IPS-NIHi7 (cell line): ENCODE measurements at regions not wholly inside any gene's neighbourhood (a gene's known extent, or its start where the extent isn't known, plus 50 kb on each side); places are given as distances from the start of the nearest gene placed in this dataset.
A peak's percentile ranks its signal among the peaks of the same experiment; 100 is the strongest.
"Not testable (repeated sequence)": the region's sequence is repeated elsewhere in the genome, so short reads cannot be mapped to it uniquely, and the experiment has no call there.

Experiments used
- DNase-seq: peaks from one replicate; pipeline ENCODE4 v3.0.0; 2012; ENCODE audit warnings: mixed read lengths; ENCODE audit errors: extremely low spot score

DNA sequence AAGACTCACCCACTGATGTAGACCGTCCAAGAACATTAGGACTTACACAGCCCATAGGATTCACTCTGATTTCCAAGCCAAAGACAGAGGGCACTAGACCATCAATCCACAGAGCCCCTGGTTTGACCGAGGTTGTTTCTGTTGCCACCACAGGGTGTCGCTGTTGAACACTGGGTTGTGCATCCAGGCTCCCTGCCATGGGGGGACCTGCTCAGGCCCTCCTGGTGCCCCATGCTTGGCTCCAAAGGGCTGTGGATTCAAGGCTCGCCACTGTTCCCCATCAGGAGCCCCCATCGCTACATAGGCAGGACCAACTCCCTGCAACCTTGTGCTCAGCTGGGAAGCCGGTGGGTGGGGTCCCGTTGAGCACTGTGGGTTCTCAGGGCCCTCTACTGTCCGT is 128.0 kb upstream of the ANO1 start:
- DNase-seq, result peak; percentile 92

- no peak for DNase-seq
Observed at GRCh38 chr11:69950621-69951020, 127.5 kb upstream of the ANO1 start.

- no peak for DNase-seq
Observed at GRCh38 chr11:69951821-69952220, 126.3 kb upstream of the ANO1 start.

- DNase-seq, result not testable (repeated sequence)
Observed at GRCh38 chr11:69952229-69952975, 125.7 kb upstream of the ANO1 start.

DNA sequence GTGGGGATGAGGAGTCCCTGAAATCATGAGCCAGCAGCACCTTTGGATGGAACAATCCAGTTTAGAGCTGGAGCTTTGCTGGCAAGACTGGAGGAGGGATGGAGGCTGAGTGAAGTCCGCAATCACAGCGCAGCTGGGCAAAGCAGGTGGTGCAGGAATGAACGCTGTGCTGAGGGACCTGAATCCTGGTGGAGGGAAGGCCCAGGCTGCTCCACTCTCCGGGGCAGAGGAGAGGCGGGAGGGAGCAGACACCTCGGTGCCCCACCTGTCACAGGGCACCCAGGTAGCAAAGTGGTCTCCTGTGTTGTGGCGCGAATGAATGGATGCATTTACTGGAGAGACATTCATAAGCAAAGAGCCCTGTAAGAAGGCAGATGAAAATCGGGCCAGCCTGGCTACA is 124.8 kb upstream of the ANO1 start:
- no peak for DNase-seq

DNA sequence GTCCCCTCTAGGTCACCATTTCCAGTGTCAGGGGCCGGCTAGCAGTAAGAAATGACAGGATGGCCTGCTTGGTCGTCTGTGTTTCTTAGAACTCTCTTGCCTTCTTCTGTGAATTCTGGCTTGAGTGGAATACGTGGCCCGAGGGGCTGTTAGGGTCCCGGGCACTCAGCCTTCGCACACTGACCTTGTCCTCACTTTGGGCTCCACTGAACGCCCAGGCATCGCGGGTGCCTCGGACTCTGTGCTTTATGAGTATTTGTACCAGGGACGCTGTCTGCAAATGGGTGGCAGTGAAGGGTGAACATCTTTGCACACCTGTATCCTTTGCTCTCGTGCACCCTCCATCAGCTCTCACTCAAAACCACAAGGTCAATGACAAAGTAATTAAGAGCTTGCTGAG is 123.4 kb upstream of the ANO1 start:
- no peak for DNase-seq

- DNase-seq, result no peak
Observed at GRCh38 chr11:69956669-69957190, 121.4 kb upstream of the ANO1 start.

GRCh38 chr11:69957849-69958248 is 120.3 kb upstream of the ANO1 start:
- no peak for DNase-seq

DNA sequence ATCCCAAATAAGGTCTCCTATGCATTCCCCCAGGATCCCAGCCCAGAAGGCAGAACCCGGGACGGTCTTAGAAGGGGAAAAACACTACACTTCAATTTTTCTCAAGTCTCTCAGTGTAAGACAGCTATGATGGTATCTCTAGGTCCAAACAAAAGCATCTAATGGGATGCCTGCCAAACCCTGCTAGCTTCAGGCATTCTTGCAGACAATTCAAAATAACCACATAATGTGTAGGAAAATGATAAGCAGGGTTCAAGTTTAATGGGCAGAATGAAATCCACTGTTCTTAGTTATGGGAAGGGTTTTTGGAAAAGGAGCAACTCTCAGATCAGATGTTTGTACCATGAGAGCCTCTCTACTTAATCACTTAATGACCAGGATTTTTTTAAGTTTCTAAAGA is 119.8 kb upstream of the ANO1 start:
- DNase-seq, result no peak

GRCh38 chr11:69959461-69959860 is 118.7 kb upstream of the ANO1 start:
- DNase-seq, result no peak

DNA sequence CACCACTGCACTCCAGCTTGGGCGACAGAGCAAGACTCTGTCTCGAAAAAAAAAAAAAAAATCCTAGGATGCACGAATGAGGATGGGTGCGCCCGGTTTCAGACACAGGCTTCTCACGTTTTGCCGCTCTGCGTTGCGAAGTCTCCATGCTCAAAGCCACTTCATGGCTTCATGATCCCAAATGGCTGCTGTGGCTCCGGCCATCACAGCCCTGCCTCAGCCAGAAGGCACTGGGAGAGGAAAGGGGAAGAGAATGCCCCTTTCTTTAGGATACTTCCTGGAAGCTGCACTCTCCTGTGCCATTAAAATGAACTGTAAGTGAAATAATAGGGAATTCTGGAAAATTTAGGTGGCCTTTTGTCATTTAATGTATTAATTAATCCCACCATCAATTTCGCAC is 116.4 kb upstream of the ANO1 start:
- DNase-seq, result no peak

GRCh38 chr11:69962152-69962551 is 116.0 kb upstream of the ANO1 start:
- peak; percentile 60 for DNase-seq

GRCh38 chr11:69963533-69964246 is 114.4 kb upstream of the ANO1 start:
- peak; percentile 39 for DNase-seq

DNA sequence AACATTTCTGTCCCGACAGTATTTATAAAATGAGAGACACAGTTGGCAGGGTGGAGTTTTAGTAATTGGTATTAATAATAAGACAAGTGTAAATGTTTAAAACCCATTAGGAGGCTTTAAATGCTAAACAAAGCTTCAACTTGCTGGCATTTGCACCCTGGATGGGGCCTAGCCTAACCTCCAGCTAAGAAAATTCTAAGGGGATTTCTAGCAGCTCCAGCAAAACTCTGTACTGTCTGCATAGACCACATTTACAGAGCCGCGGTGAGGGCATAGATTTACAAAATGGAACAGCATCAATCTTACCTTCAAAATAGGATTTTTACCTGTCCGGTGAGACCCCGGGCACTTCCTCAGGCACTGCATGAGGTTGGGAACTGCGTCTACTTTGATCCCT is 113.9 kb upstream of the ANO1 start:
- DNase-seq, result no peak

DNA sequence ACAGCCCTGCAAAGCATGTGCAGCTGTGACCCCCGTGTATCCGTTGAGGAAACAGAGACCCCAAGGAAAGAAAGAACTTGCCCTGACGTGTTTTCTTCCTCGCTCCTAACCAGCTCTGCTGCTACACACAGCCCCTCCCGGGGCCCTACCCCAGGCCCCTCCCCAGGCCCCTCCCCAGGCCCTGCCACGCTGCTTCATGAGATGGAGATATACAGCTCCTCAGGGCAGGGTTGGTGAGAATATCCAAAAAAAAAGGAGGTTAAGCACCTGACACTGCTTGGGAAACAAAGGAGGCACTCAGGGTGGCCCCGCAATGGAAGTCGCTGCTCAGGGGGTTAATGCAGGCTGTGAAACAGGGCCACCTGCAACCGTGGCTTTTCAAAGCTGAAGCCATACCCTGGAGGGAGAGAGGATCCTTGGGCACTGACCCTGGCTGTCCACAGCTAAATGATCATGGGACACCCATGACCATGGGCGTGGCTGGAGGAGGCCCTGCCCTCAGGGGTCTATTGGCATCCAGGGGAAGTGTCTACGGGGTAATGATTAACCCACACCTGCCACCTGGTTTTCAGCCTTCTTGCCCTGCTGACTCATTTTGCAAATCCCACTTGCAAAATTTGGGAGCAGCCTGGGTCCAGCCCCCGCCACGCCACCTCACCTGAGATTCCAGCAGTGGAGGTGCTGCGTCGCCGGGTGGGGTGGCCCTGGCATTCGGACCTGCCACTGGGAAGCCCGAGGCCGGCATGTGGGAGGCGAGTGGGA is 112.1 kb upstream of the ANO1 start:
- DNase-seq, result no peak

- DNase-seq, result no peak
Observed at GRCh38 chr11:69966583-69966835, 111.6 kb upstream of the ANO1 start.

- no peak for DNase-seq
Observed at GRCh38 chr11:69966910-69967483, 111.1 kb upstream of the ANO1 start.

- no peak for DNase-seq
Observed at GRCh38 chr11:69967484-69967883, 110.6 kb upstream of the ANO1 start.

DNA sequence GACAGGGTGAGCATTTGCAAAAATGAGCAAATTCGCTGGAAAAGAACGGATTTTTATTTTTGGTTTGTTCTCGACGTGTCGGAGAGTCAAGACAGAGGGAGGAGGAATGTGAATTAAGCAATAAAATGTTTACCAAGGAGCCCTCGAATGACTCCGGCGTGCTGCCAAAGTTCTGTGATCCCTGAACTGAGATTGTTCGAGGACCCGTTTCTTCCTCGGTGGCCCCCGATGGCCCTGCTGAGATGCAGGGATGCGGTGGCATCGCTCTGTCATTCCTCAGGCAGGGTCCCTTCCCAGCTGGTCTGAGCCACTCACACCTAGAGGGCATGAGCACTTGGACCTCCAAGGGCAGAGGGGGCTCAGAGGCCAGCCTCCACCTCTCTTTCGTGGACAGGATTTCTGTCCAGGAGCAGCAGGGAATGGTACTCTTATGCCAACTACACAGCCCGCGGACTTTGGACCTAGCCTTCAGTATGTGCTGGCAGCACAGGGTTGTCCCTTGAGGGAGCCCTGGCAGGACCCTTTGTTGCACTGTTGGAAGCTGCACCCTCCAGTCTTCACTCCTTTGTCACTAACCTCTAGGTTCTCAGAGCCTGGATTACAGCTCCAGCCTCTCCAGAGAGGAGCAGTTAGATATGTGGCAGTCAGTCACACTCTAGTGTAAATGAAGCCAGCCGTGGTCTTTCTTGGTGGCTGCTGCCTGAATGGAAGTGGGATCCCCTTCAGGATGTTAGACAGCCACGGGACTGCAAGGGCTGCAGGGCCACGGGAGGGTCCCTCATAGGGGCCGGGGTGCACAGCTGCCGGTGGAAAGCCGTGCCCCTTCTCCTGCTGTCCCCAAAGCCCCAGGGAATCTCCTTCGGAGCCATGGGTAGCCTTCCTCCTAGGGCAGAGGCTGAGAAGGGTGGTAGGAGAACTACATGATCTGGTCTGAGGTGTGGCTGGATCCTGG is 109.4 kb upstream of the ANO1 start:
- no peak for DNase-seq

DNA sequence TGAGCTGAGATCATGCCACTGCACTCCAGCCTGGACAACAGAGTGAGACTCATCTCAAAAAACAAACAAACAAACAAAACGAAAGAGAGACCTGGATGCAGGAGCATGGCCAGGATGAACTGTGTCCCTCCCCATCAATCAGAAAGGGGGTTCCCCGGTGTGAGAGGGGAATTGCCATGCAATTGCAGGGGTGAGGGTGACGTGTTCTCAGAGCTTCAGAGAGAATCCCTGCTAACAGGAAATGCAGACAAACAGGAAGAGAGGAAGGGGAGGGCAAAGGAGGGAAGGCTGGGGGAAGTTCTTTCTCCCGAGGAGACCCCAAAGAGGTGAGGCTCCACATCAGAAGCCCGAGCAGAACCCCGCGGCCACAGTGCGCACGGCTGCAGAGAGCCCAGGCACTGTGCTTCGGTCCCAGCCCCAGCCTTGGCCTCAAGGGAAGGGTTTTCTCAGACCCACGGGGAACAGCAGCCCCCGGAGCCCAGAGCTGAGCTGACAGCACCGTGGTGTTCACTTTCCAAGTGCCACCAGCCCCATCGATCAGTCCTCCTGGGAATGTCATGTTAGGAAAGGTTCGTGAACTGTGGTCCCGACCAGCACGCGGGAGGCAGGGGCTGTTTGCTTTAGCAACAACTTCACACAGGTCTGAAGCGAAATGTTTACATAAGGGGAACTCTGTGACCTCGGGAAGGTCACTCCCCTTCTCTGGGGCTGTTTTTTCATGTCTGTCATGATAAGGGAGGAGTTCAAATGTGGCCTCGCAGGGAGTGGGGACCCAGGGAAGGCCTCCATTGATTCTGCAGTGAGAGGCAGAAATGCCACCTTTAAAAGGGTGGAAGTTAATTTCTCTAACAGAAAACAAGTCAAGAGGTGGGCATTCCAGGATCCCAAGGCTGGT is 108.0 kb upstream of the ANO1 start:
- DNase-seq, result no peak
